ENCODE measurements at regions not wholly inside any gene's neighbourhood (a gene's known extent, or its start where the extent isn't known, plus 50 kb on each side); places are given as distances from the start of the nearest gene placed in this dataset.

DNA sequence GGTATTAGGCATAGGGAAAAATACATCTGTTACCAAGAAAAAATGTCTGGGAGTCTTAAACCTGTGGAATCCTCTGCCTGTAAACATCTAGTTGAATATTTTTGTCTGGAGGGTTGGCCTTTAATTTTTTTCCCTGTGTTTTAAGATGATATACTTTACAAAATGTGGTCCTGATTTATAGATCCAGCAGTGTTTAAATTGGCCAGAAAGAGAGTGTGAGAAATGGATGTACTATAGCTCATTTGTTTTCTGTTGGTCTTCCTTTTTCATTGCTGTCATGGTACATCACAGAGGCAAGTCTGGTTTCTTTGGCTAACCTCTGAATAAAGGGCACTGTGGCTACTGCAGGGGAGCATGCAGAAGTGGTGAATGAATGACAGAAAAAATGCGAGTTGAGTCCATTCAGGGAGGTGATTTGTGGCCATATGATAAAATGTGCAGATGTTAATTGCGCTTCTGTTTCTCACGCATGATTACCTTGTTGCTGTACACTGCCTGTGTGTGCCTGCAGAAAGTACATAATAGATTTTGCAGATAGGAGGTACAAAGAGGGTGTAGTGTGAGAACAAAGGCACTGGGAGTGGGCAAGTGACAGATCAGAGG lies 150.0 kb downstream of the NFKBIZ start:
- TF ChIP-seq, protein P1, sequence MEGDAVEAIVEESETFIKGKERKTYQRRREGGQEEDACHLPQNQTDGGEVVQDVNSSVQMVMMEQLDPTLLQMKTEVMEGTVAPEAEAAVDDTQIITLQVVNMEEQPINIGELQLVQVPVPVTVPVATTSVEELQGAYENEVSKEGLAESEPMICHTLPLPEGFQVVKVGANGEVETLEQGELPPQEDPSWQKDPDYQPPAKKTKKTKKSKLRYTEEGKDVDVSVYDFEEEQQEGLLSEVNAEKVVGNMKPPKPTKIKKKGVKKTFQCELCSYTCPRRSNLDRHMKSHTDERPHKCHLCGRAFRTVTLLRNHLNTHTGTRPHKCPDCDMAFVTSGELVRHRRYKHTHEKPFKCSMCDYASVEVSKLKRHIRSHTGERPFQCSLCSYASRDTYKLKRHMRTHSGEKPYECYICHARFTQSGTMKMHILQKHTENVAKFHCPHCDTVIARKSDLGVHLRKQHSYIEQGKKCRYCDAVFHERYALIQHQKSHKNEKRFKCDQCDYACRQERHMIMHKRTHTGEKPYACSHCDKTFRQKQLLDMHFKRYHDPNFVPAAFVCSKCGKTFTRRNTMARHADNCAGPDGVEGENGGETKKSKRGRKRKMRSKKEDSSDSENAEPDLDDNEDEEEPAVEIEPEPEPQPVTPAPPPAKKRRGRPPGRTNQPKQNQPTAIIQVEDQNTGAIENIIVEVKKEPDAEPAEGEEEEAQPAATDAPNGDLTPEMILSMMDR (IDR thresholded peaks at IDR 0.05), result no peak
- no peak for TF ChIP-seq POLR2A (IDR thresholded peaks at IDR 0.05)
